T47D (cell line): ENCODE measurements at regions not wholly inside any gene's neighbourhood (a gene's known extent, or its start where the extent isn't known, plus 50 kb on each side); places are given as distances from the start of the nearest gene placed in this dataset.
"Not testable (repeated sequence)": the region's sequence is repeated elsewhere in the genome, so short reads cannot be mapped to it uniquely, and the experiment has no call there.

Experiments used
- DNase-seq, 2 experiments: peaks; one replicate each; pipeline versions ENCODE4 v3.0.0 to v3.0.0-alpha.2; 2011 to 2012; ENCODE audit warnings: low read depth in 1 of 2, low spot score in 1 of 2
- JUND ChIP-seq: IDR thresholded peaks from 2 replicates; pipeline ENCODE4 v1.6.1; 2012; ENCODE audit warnings: low read depth
- in situ Hi-C: cut with HindIII; loops from 2 replicates; pipeline ENCODE4 v1.10.0; 2016; ENCODE audit warnings: low sequenced_read_pairs, low pct_unique_long_range_greater_than_20kb

DNA sequence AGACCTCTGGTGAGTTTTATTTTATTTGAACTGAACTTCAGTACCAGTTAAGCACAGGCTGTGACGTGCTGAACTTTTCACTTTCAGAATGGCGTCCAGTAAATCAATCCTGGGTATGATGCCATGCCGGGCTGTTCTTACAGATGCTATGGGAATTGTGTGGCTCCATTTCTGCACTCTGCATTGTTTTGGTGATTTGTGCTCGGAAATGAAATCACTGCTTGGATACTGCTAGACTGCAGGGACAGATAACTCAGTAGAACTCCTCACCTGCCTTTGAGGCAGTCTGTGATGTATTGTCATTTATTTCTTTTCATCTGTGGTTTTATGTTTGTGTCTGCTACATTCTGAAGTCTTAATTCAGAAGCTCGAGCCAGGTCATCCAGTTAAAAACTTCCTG, 172.7 kb downstream of the PTPN11 start:
- TF ChIP-seq JUND = no peak
- in situ Hi-C loops = no loop called here
- no peak for DNase-seq

DNA sequence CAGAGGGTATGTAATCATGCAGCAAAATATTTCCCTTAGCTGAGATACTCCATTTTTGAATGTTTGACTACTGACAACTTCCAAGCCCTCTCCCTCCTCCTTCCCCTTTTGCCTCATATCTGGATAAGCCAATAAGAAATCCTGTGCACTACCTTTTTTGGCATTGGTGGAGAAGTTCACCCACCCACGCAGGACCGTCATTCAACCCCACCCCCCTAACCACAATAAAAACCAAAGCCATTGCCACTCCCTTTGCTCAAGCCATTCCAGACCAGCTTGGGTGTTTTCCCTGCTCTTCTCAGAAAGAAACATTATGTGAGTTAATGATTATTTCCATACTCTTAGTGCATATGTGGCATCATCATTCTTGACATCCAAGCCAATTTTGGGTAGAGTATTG, 176.7 kb downstream of the PTPN11 start:
- in situ Hi-C loops = no loop called here
- no peak for DNase-seq
- TF ChIP-seq JUND = no peak

GRCh38 chr12:112597986-112598385, 179.2 kb downstream of the PTPN11 start:
- in situ Hi-C loops = no loop called here
- DNase-seq = no peak
- TF ChIP-seq JUND = no peak

DNA sequence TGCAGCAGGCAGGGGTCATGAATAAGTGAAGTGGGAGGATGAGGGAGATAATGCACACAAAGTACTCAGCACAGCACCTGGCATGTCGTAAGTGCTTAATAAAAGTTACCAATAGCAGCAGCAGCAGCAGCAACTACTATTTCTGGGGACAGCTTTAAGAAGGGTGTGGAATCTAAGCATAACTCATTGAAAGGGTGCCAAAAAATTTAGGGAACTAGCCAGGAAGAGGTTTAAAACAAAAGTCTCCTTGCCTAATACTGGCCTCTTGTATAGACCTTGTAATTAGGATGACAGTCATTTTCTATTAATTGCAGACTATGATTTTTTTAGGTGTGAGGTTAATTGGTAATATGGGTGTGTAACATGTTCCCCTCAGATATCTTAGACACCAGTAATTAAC, 179.9 kb downstream of the PTPN11 start:
- TF ChIP-seq JUND = no peak
- no peak for DNase-seq
- in situ Hi-C loops = no loop called here

- in situ Hi-C loops = no loop called here
- TF ChIP-seq JUND = no peak
- no peak for DNase-seq
These were observed 181.1 kb downstream of the PTPN11 start for GRCh38 chr12:112599871-112600270.

DNA sequence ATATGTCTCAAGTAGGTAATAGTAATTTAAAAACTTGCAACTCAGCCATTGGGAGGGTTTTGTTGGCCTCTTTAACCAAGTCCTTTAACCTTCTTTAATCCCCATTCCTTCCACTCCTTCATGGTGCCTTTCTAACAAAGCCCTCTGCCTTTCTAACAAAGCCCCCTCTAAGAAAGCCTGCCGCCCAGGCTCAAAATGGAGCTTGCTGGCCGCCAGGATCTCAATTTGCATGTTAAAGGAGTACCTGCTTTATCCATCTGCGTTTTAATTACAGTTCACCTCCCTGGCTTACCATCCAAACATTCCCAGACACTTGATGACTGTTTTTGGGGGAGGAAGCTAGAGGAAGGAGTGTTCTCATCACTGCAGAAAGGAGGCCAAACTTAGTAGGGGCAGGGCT, 183.4 kb downstream of the PTPN11 start:
- in situ Hi-C loops = no loop called here
- no peak for DNase-seq
- TF ChIP-seq JUND = no peak

GRCh38 chr12:112606611-112607365, 184.8 kb upstream of the RPH3A start:
- DNase-seq = no peak
- in situ Hi-C loops = no loop called here
- TF ChIP-seq JUND = no peak

GRCh38 chr12:112607427-112607826, 184.1 kb upstream of the RPH3A start:
- TF ChIP-seq JUND = no peak
- DNase-seq = no peak
- in situ Hi-C loops = no loop called here

GRCh38 chr12:112611908-112612307, 179.6 kb upstream of the RPH3A start:
- in situ Hi-C loops = no loop called here
- no peak for TF ChIP-seq JUND
- no peak for DNase-seq

DNA sequence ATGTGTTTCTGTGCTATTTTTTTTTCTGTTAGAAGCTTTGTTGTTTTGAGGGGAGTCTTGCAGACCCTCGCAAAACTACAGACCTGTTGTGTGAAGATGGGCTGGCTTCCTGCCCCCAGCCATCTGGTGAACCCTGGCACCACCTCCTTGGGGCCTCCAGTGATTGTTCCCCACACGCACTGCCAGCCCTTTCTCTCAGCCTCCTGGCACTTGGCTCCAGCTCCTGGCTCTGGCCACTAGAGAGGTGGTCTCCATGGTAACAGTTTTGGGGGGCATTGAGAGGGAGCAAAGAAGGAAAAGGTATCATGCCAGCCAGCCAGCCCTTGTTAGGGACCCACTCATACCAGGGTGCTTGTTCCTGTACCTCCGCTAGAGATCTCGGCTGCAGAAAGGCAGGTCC, 176.4 kb upstream of the RPH3A start:
- DNase-seq = no peak
- no peak for TF ChIP-seq JUND
- in situ Hi-C loops = no loop called here

DNA sequence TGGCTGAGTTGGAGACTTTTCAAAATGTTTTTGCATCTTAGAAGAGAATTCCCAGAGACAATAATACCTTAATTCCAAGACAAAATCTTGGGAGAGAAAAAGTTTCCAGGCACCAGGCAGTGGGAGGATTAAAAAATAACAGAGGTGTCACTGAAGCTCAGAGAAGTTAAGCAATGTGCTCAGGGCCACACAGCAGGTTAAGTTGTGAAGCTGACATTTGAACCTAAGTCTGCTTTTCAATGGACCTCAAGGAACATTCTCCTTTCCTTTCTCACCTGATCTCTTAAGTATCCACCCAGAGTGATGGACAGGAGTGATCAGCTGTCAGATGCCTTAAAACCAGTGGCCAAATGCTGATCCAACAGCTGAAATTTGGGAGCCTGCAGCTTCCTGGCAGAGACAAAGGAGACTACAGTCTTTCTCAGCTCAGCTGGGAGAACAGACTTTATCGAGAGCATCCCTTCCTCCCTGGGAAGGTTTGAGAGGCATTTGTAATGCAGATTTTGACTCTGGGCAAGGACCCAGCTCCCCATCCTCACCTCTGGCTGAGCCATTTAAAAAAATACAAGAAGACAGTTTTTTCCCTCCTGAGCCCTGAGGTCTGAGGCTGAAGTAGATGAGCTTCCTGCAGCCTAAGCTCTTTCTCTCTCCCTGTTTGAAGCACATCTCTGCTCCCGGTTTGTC, 174.9 kb upstream of the RPH3A start:
- no peak for TF ChIP-seq JUND
- DNase-seq = no peak
- in situ Hi-C loops = no loop called here

GRCh38 chr12:112617153-112617505, 174.4 kb upstream of the RPH3A start:
- in situ Hi-C loops = no loop called here

GRCh38 chr12:112627851-112628250, 163.7 kb upstream of the RPH3A start:
- DNase-seq = no peak
- no peak for TF ChIP-seq JUND
- in situ Hi-C loops = no loop called here

More at GRCh38 chr12:112617153-112617505, 174.4 kb upstream of the RPH3A start:
- DNase-seq = no peak
- TF ChIP-seq JUND = no peak

DNA sequence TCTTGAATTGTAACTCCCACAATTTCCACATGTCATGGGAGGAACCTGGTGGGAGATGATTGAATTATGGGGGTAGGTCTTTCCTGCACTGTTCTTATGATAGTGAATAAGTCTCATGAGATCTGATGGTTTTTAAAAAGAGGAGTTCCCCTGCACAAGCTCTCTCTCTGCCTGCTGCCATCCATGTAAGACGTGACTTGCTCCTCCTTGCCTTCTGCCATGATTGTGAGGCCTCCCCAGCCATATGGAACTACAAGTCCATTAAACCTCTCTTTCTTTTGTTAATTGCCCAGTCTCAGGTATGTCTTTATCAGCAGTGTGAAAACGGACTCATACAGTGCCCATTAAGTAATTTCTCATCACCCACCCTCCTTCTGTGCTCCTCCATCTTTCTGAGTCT, 159.6 kb upstream of the RPH3A start:
- DNase-seq, in situ Hi-C loops: not testable (repeated sequence)
